ENCODE measurements at regions not wholly inside any gene's neighbourhood (a gene's known extent, or its start where the extent isn't known, plus 50 kb on each side); places are given as distances from the start of the nearest gene placed in this dataset.
A peak's percentile ranks its signal among the peaks of the same experiment; 100 is the strongest.

DNA sequence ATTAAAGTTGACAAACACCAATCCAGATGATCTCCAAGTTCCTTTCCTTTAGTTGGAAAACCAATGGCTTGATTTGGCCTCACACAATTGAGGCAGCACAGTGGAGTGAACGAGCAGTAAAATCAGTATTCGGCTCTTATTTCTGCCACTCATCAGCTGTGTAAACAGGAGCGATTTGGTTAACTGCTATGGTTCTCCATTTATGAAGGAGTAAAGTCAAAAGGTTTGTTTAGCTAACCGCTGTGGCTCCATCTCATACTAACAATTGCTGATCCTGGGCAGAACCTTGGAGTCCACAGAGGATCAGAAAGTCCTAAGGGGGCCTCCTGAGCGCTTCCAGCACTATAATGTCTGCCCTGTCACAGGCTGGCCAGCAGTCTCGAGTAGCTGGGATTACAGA, 54.5 kb upstream of the EXOC1L start:
- H3K4me3 ChIP-seq (ENCODE audit: low read depth, low read length), result no peak overlapping the region
- in situ Hi-C loops (cut with HindIII; ENCODE audit: low pct_ligation_motif_present, low sequenced_read_pairs), result no loop called here
- H3K36me3 ChIP-seq (replicated peaks), result no peaks in the 10 kb centered on the region
- DNase-seq, result no peak
- no peak overlapping the region for H3K27ac ChIP-seq
- H3K27me3 ChIP-seq (replicated peaks), result no peaks in the 10 kb centered on the region
- TF ChIP-seq CTCF (IDR thresholded peaks at IDR 0.05; ENCODE audit: low read depth, low read length, missing control alignments), result no peak

GRCh38 chr4:55768291-55768690, 51.3 kb upstream of the EXOC1L start:
- no peak overlapping the region for H3K4me3 ChIP-seq (ENCODE audit: low read depth, low read length)
- H3K27ac ChIP-seq, result peak overlapping the region; percentile 21
- DNase-seq, result peak; percentile 92
- no peaks in the 10 kb centered on the region for H3K27me3 ChIP-seq (replicated peaks)
- in situ Hi-C loops (cut with HindIII; ENCODE audit: low pct_ligation_motif_present, low sequenced_read_pairs), result no loop called here
- TF ChIP-seq CTCF (IDR thresholded peaks at IDR 0.05; ENCODE audit: low read depth, low read length, missing control alignments), result no peak
- no peaks in the 10 kb centered on the region for H3K36me3 ChIP-seq (replicated peaks)

Data from brain microvascular endothelial cell (primary cell).